Astrocyte of the cerebellum (primary cell): ENCODE measurements at regions not wholly inside any gene's neighbourhood (a gene's known extent, or its start where the extent isn't known, plus 50 kb on each side); places are given as distances from the start of the nearest gene placed in this dataset.

Experiments
- DNase-seq: peaks from one replicate; pipeline ENCODE4 v3.0.0-alpha.2; 2011; ENCODE audit warnings: low read depth
- H3K4me3 ChIP-seq: 2 replicates; pipeline ENCODE4 v1.5.1; 2011; ENCODE audit warnings: mild to moderate bottlenecking, low read depth, low read length, moderate library complexity
- in situ Hi-C: cut with HindIII; loops from 2 replicates; pipeline ENCODE4 v1.10.0; 2017; ENCODE audit warnings: low sequenced_read_pairs
- TF ChIP-seq, protein P1 (sequence below): IDR thresholded peaks from 2 replicates; pipeline ENCODE4 v1.5.1; 2012; ENCODE audit warnings: low read length, low read depth, moderate library complexity, mild to moderate bottlenecking; ENCODE audit errors: missing control alignments

DNA sequence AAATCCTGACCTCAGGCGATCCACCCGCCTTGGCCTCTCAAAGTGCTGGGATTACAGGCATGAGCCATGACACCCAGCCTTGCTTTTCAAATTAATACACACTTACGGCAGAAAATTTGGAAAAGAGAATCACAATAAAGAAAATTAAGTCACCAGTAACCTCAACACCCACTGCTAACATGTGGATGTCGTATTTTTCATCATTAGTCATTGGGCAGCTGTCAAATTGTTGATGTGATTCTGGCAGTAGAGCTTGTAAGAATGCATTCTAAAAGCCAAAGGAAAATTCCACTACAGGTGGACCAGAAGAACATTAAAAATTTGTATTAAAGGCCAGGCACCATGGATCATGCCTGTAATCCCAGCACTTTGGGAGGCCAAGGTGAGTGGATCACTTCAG, 237.3 kb upstream of the TUT7 start:
- no peak for DNase-seq
- in situ Hi-C loops: no loop called here
- TF ChIP-seq, protein P1, sequence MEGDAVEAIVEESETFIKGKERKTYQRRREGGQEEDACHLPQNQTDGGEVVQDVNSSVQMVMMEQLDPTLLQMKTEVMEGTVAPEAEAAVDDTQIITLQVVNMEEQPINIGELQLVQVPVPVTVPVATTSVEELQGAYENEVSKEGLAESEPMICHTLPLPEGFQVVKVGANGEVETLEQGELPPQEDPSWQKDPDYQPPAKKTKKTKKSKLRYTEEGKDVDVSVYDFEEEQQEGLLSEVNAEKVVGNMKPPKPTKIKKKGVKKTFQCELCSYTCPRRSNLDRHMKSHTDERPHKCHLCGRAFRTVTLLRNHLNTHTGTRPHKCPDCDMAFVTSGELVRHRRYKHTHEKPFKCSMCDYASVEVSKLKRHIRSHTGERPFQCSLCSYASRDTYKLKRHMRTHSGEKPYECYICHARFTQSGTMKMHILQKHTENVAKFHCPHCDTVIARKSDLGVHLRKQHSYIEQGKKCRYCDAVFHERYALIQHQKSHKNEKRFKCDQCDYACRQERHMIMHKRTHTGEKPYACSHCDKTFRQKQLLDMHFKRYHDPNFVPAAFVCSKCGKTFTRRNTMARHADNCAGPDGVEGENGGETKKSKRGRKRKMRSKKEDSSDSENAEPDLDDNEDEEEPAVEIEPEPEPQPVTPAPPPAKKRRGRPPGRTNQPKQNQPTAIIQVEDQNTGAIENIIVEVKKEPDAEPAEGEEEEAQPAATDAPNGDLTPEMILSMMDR: no peak
- no peak overlapping the region for H3K4me3 ChIP-seq

DNA sequence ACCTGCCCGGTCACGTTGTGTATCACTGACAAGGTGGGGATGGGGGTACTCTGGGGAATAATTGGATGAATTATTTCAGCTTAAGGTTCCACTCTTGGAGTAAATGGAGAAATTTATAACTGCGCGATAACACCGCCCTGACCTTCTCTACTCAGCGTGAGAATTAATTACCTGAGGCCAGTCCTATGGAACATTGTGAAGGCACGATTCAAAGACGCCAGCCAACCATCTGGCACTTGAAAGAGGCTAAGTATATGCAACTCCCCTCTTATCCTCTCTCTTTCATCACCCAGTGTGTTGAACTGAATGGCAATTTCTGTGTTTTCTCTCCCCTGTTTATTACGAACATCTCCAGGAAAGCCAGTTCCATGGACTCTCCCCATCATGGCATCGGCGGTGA, 235.5 kb upstream of the TUT7 start:
- TF ChIP-seq, protein P1: no peak
- H3K4me3 ChIP-seq: no peak overlapping the region
- in situ Hi-C loops: no loop called here
- DNase-seq: no peak

DNA sequence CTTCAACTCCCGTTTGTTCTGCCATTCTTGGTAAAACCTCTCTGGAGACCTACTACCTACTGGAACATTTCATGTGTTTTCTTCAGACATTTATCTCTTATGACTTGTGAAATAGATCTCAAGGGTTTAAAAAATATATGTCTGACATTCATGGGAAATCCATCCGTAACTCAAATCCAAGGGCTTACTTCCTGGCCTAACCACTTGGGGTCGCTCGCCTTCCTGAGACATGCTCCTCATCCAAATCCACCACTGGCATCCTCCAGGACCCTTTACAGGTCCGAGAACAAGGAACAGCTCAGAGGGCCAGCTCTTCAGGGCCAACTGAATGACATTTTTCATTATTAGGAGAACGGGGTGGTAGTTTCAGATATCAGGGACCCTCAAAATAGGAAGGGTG, 235.1 kb upstream of the TUT7 start:
- no peak overlapping the region for H3K4me3 ChIP-seq
- no peak for DNase-seq
- in situ Hi-C loops: no loop called here
- TF ChIP-seq, protein P1: no peak

DNA sequence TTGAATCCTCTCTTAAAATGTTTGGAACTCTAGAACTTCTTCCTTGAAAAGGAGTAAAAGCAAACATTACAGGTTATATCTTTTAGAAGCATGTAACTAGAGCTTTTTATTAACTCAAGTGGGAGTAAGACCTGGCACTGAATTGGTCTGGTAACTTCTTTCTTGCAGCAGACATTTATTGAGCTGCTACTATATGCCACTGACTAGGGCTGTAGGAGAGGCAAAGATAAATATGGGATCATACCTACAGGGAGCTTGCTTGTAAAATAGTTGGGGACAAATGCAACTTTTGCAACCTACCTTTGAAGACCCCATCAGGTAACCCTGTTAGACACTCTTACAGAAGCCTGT, 231.9 kb upstream of the TUT7 start:
- DNase-seq: no peak
- in situ Hi-C loops: no loop called here
- TF ChIP-seq, protein P1: no peak
- no peak overlapping the region for H3K4me3 ChIP-seq

DNA sequence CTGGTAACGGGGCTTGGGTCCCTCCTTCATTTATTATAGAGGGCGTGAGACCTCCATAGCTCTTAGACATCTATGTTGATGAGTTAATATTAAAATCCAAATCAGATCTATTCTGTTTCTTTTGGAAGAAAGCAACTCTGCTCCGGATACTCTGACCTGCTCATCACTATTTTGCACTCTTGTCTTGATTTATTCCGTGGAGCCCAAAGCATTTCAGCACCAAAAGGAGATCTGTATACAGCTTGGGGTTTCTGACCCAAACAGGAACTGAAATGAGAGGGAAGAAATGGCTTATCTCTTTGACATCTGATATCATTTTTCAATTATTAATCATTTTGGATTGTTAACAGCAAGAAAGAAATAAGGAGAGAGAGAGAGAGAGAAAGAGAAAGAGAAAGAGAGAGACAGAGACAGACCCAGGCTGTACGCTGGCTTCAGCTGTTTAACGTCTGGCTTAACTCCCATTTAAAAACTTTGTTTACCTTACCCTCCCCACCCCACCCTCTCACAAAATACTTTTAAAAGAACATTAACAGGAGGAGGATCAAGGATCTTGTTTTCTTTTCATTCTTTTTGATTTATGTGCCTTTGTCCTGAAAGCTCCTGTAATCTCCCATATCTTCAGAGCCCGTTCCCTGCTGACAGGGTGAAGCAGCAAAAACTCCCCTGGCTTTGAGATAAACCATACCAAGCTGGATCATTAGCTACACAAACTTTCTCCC, 231.4 kb upstream of the TUT7 start:
- TF ChIP-seq, protein P1: no peak
- DNase-seq: no peak
- in situ Hi-C loops: no loop called here
- no peak overlapping the region for H3K4me3 ChIP-seq

DNA sequence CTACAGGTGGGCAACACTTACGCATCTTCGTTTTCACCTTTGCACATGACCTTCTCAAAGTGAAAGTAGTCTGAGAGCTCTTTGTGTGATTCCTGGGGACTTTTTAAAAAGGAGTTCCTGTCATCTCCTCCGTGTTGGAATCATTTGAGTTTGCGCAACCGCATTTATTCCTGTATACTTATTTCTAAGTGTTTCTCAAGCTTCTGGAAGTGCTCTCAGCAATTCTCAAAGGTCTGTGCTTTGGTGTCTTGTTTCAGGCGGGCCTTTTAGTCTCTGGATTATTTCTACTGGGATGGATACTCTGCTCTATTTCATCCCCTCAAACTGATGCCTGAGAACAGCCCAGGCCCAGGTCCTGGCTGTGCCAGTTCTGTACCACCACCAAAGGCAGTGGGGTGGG, 226.5 kb upstream of the TUT7 start:
- no peak overlapping the region for H3K4me3 ChIP-seq
- in situ Hi-C loops: no loop called here
- TF ChIP-seq, protein P1: no peak
- DNase-seq: no peak
